OCI-LY7 (cell line): ENCODE measurements at regions not wholly inside any gene's neighbourhood (a gene's known extent, or its start where the extent isn't known, plus 50 kb on each side); places are given as distances from the start of the nearest gene placed in this dataset.

Source experiments
- BruUV-seq: library from RNA; stranded (reverse); fragments of 400-500 nt; replicated peaks from 2 replicates; lab custom pipeline; 2021; lab: Mats Ljungman, UMichigan
- CTCF ChIA-PET: fragments of 300-600 bp; sonication (Branson Sonifier 250); formaldehyde crosslinking; loops from one replicate; lab custom pipeline; 2022; ENCODE audit warnings: antibody characterized with exemption; ENCODE audit not compliant: unreplicated experiment; lab: Charles Lee
- POLR2A ChIA-PET: fragments of 300-600 bp; sonication (Branson Sonifier 250); formaldehyde crosslinking; loops from one replicate; lab custom pipeline; 2022; ENCODE audit warnings: antibody characterized with exemption; lab: Charles Lee
- DNase-seq: peaks from one replicate; pipeline ENCODE4 v3.0.0-alpha.2; 2015; ENCODE audit warnings: low spot score
- H2AFZ ChIP-seq: fragments of 200-600 bp; sonication (generic), shearing (Covaris generic); 2 replicates; pipeline ENCODE4 v1.6.1; 2014; ENCODE audit warnings: mild to moderate bottlenecking, antibody characterized with exemption, low read length, moderate library complexity
- H3K27ac ChIP-seq: fragments of 200-600 bp; sonication (generic); 2 replicates; pipeline ENCODE4 v1.5.1; 2014; ENCODE audit warnings: mixed run types, low read depth, mild to moderate bottlenecking, moderate library complexity, low read length, inconsistent platforms; ENCODE audit not compliant: poor library complexity, severe bottlenecking
- H3K36me3 ChIP-seq: fragments of 200-600 bp; sonication (generic); 2 replicates; pipeline ENCODE4 v1.6.1; 2014; ENCODE audit warnings: mild to moderate bottlenecking, antibody characterized with exemption, low read length, moderate library complexity, mixed read lengths; ENCODE audit not compliant: insufficient read depth
- H3K4me1 ChIP-seq: fragments of 200-600 bp; sonication (generic); 2 replicates; pipeline ENCODE4 v1.5.1; 2014; ENCODE audit warnings: mild to moderate bottlenecking, low read length; ENCODE audit not compliant: insufficient read depth, poor library complexity, severe bottlenecking
- H3K4me2 ChIP-seq: fragments of 200-600 bp; sonication (generic); 2 replicates; pipeline ENCODE4 v1.6.1; 2014; ENCODE audit warnings: mild to moderate bottlenecking, low read length
- H3K4me3 ChIP-seq: fragments of 200-600 bp; sonication (generic); 2 replicates; pipeline ENCODE4 v1.5.1; 2014; ENCODE audit warnings: mild to moderate bottlenecking, low read depth, low read length; ENCODE audit not compliant: poor library complexity, severe bottlenecking
- H3K79me2 ChIP-seq: fragments of 200-600 bp; sonication (generic); 2 replicates; pipeline ENCODE4 v1.6.1; 2016; ENCODE audit warnings: low read depth, mild to moderate bottlenecking, low read length, moderate library complexity, mixed read lengths; ENCODE audit not compliant: insufficient read depth
- H3K9me2 ChIP-seq: fragments of 200-600 bp; sonication (generic); 2 replicates; pipeline ENCODE4 v1.6.1; 2016; ENCODE audit warnings: mild to moderate bottlenecking, low read length, mixed read lengths; ENCODE audit not compliant: insufficient read depth
- H3K9me3 ChIP-seq: fragments of 200-600 bp; sonication (generic); 2 replicates; pipeline ENCODE4 v1.6.1; 2014; ENCODE audit warnings: mild to moderate bottlenecking, mixed run types, low read length, mixed read lengths
- H4K20me1 ChIP-seq: fragments of 200-600 bp; sonication (generic); 2 replicates; pipeline ENCODE4 v1.6.1; 2014; ENCODE audit warnings: mild to moderate bottlenecking, antibody characterized with exemption, low read length, moderate library complexity, mixed read lengths; ENCODE audit not compliant: insufficient read depth
- CTCF ChIP-seq: fragments of 200-600 bp; sonication (generic); conservative IDR thresholded peaks from 2 replicates; pipeline ENCODE4 v1.5.1; 2014; ENCODE audit warnings: mild to moderate bottlenecking, antibody characterized with exemption, low read length, moderate library complexity, mixed read lengths
- EZH2phosphoT487 ChIP-seq: fragments of 200-600 bp; sonication (generic); IDR thresholded peaks from 2 replicates; pipeline ENCODE4 v1.6.1; 2018; ENCODE audit warnings: low read depth, borderline replicate concordance, mild to moderate bottlenecking, mixed run types, antibody characterized with exemption, low read length, moderate library complexity, mixed read lengths
- intact Hi-C: fragments of 100-400 bp; cut with micrococcal nuclease; formaldehyde crosslinking; loops from one replicate; pipeline ENCODE4 v1.10.0; 2022; ENCODE audit not compliant: unreplicated experiment

GRCh38 chr2:47277987-47278386, 91.1 kb upstream of the EPCAM start:
- no peak for DNase-seq
- CTCF ChIA-PET, result interaction anchor here (1.1 kb wide), 1 partner anchor 23 kb away, joined by 5 read pairs; no protein-coding TSS in a partner anchor

GRCh38 chr2:47277187-47277586, 91.9 kb upstream of the EPCAM start:
- Histone ChIP-seq H3K9me3 (no peaks in the 10 kb centered on the region), H3K36me3 (no peaks in the 10 kb centered on the region), H3K4me3 (no peak overlapping the region), H3K27ac (no peak overlapping the region), H3K4me2 (no peak overlapping the region), H3K79me2 (no peaks in the 10 kb centered on the region), H4K20me1 (no peaks in the 10 kb centered on the region), H3K9me2 (no peaks in the 10 kb centered on the region), H3K4me1 (peaks cover 1% of the 10 kb centered on the region), H2AFZ (no peak overlapping the region)
- ChIA-PET POLR2A (interaction anchor here (0.5 to 0.7 kb wide), 2 partner anchors 55 to 122 kb away, joined by 3 read pairs; no protein-coding TSS in a partner anchor), CTCF (interaction anchor here (1.1 kb wide), 1 partner anchor 24 kb away, joined by 5 read pairs; no protein-coding TSS in a partner anchor)
- no peak for DNase-seq
- BruUV-seq, result no TSS peak
- intact Hi-C loops, result no loop called here
- TF ChIP-seq CTCF, result no peak
- no peak for TF ChIP-seq EZH2phosphoT487

More at GRCh38 chr2:47277987-47278386, 91.1 kb upstream of the EPCAM start:
- BruUV-seq, result no TSS peak
- Histone ChIP-seq H3K79me2 (no peaks in the 10 kb centered on the region), H3K27ac (no peak overlapping the region), H3K4me2 (no peak overlapping the region), H2AFZ (no peak overlapping the region), H3K36me3 (no peaks in the 10 kb centered on the region), H3K9me3 (no peaks in the 10 kb centered on the region), H3K4me3 (no peak overlapping the region), H4K20me1 (no peaks in the 10 kb centered on the region), H3K4me1 (no peaks in the 10 kb centered on the region), H3K9me2 (no peaks in the 10 kb centered on the region)
- no peak for TF ChIP-seq CTCF
- no peak for TF ChIP-seq EZH2phosphoT487
- intact Hi-C loops, result no loop called here
- POLR2A ChIA-PET, result interaction anchor here (0.6 kb wide), 1 partner anchor 82 kb away, joined by 6 read pairs; no protein-coding TSS in a partner anchor

GRCh38 chr2:47276061-47276460, 93.0 kb upstream of the EPCAM start:
- intact Hi-C loops, result no loop called here
- Histone ChIP-seq H2AFZ (no peak overlapping the region), H3K27ac (no peak overlapping the region), H3K79me2 (no peaks in the 10 kb centered on the region), H3K9me2 (no peaks in the 10 kb centered on the region), H3K36me3 (no peaks in the 10 kb centered on the region), H3K4me3 (no peak overlapping the region), H3K4me2 (no peak overlapping the region), H3K4me1 (peaks cover 13% of the 10 kb centered on the region), H4K20me1 (no peaks in the 10 kb centered on the region), H3K9me3 (no peaks in the 10 kb centered on the region)
- ChIA-PET POLR2A (interaction anchor here (0.6 to 1.1 kb wide), 4 partner anchors 25 to 910 kb away, joined by 3 read pairs; no protein-coding TSS in a partner anchor), CTCF (interaction anchor here (0.6 kb wide), 1 partner anchor 210 kb away, joined by 17 read pairs; no protein-coding TSS in a partner anchor)
- TF ChIP-seq EZH2phosphoT487, result no peak
- TF ChIP-seq CTCF, result no peak
- DNase-seq, result no peak
- no TSS peak for BruUV-seq
